OCI-LY3 (cell line): ENCODE measurements at regions not wholly inside any gene's neighbourhood (a gene's known extent, or its start where the extent isn't known, plus 50 kb on each side); places are given as distances from the start of the nearest gene placed in this dataset.

Experiments
- H2AFZ ChIP-seq: fragments of 200-600, 300-600 bp; shearing (Covaris generic); 2 replicates; pipeline ENCODE4 v1.6.0; 2014; ENCODE audit warnings: antibody characterized with exemption, low read depth, low read length
- H3K27ac ChIP-seq: fragments of 200-600, 300-600 bp; sonication (generic); 2 replicates; pipeline ENCODE4 v1.5.1; 2014; ENCODE audit warnings: mild to moderate bottlenecking, low read length, moderate library complexity, mixed read lengths
- H3K27me3 ChIP-seq: fragments of 200-600, 300-600 bp; sonication (generic); 2 replicates; pipeline ENCODE4 v1.6.1; 2014; ENCODE audit warnings: low read depth, low read length, mixed read lengths
- H3K36me3 ChIP-seq: fragments of 200-600, 300-600 bp; sonication (generic); replicated peaks from 2 replicates; pipeline ENCODE3; 2014; ENCODE audit warnings: low read depth, low read length, mixed read lengths
- H3K4me1 ChIP-seq: fragments of 300-600, 200-600 bp; sonication (generic); 2 replicates; pipeline ENCODE4 v1.6.1; 2014; ENCODE audit warnings: low read length, mixed read lengths
- H3K4me2 ChIP-seq: fragments of 200-600, 300-600 bp; sonication (generic); 2 replicates; pipeline ENCODE4 v1.6.1; 2014; ENCODE audit warnings: low read length, mixed read lengths
- H3K4me3 ChIP-seq: fragments of 300-600, 200-600 bp; sonication (generic); 2 replicates; pipeline ENCODE4 v1.5.1; 2014; ENCODE audit warnings: antibody characterized with exemption, mild to moderate bottlenecking, low read length, moderate library complexity
- H3K79me2 ChIP-seq: fragments of 300-600, 200-600 bp; shearing (Covaris generic); 2 replicates; pipeline ENCODE4 v1.6.1; 2014; ENCODE audit warnings: mild to moderate bottlenecking, low read length, mixed read lengths
- H3K9ac ChIP-seq: fragments of 300-600, 200-600 bp; shearing (Covaris generic); 2 replicates; pipeline ENCODE4 v1.6.0; 2014; ENCODE audit warnings: mild to moderate bottlenecking, low read length, moderate library complexity
- H3K9me3 ChIP-seq: fragments of 200-600, 300-600 bp; shearing (Covaris generic); 2 replicates; pipeline ENCODE4 v1.6.1; 2014; ENCODE audit warnings: low read length, mixed read lengths; ENCODE audit not compliant: insufficient read depth
- H4K20me1 ChIP-seq: fragments of 200-600, 300-600 bp; sonication (generic); 2 replicates; pipeline ENCODE4 v1.6.1; 2016; ENCODE audit warnings: low read length, mixed read lengths; ENCODE audit not compliant: insufficient read depth
- EZH2phosphoT487 ChIP-seq: fragments of 200-600 bp; shearing (Covaris generic); IDR thresholded peaks from 2 replicates; pipeline ENCODE4 v1.6.1; 2018; ENCODE audit warnings: antibody characterized with exemption, mixed run types, low read depth
- TF ChIP-seq, protein P1 (sequence below): fragments of 200-600, 300-600 bp; sonication (generic); IDR thresholded peaks from 2 replicates; pipeline ENCODE4 v1.5.1; 2014; ENCODE audit warnings: antibody characterized with exemption, low read length, low read depth

DNA sequence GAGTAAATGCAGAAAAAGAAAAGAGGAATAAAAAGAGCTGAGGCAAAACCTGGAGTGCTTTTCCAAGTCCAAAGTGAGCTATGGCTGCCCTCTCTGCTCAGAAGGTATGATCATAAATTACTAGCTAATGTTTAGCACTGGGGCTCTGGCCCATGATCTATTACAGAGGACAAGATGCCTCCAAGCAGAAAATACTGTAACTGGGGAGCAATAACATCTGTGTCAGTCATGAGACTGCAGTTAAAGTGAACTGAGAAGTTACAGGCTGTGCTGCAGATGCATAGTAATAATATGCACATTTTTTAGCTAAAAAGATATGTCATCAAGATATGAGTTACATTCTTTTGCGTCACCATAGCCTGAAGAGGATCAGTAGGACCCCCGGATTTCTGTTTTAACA is 209.4 kb upstream of the RBBP8 start:
- H3K27ac ChIP-seq: no peak overlapping the region
- H4K20me1 ChIP-seq: no peaks in the 10 kb centered on the region
- no peaks in the 10 kb centered on the region for H3K79me2 ChIP-seq
- no peak for TF ChIP-seq EZH2phosphoT487
- TF ChIP-seq, protein P1, sequence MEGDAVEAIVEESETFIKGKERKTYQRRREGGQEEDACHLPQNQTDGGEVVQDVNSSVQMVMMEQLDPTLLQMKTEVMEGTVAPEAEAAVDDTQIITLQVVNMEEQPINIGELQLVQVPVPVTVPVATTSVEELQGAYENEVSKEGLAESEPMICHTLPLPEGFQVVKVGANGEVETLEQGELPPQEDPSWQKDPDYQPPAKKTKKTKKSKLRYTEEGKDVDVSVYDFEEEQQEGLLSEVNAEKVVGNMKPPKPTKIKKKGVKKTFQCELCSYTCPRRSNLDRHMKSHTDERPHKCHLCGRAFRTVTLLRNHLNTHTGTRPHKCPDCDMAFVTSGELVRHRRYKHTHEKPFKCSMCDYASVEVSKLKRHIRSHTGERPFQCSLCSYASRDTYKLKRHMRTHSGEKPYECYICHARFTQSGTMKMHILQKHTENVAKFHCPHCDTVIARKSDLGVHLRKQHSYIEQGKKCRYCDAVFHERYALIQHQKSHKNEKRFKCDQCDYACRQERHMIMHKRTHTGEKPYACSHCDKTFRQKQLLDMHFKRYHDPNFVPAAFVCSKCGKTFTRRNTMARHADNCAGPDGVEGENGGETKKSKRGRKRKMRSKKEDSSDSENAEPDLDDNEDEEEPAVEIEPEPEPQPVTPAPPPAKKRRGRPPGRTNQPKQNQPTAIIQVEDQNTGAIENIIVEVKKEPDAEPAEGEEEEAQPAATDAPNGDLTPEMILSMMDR: no peak
- no peak overlapping the region for H2AFZ ChIP-seq
- no peaks in the 10 kb centered on the region for H3K27me3 ChIP-seq
- H3K9me3 ChIP-seq: no peaks in the 10 kb centered on the region
- H3K36me3 ChIP-seq: no peaks in the 10 kb centered on the region
- H3K9ac ChIP-seq: no peak overlapping the region
- no peak overlapping the region for H3K4me2 ChIP-seq
- 0 out of 2 replicates have a peak, but pooled peaks cover 3% of the 10 kb centered on the region for H3K4me1 ChIP-seq
- H3K4me3 ChIP-seq: no peak overlapping the region

DNA sequence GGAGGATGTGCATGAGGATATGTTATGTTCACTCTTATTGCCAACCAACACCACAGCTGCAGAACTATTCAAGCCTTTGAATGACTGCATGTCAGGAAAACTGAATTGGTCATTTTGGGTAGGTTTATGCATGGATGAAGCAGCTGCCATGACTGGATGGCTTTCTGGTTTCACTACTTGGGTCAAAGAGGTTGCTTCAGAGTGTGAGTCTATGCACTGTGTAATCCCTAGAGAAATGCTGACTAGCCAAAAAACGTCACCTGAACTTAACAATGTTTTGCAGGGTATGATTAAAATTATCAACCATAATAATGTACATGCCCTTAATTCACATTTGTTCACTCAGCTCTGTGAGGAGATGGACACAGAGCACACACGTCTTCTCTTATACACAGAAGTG is 206.7 kb upstream of the RBBP8 start:
- Histone ChIP-seq H2AFZ (no peak overlapping the region), H3K9ac (no peak overlapping the region), H3K79me2 (no peaks in the 10 kb centered on the region), H3K4me1 (0 out of 2 replicates have a peak, but pooled peaks cover 3% of the 10 kb centered on the region), H3K27me3 (no peaks in the 10 kb centered on the region), H3K4me2 (no peak overlapping the region), H3K9me3 (no peaks in the 10 kb centered on the region), H4K20me1 (no peaks in the 10 kb centered on the region), H3K4me3 (no peak overlapping the region), H3K27ac (no peak overlapping the region), H3K36me3 (no peaks in the 10 kb centered on the region)
- TF ChIP-seq, protein P1: no peak
- no peak for TF ChIP-seq EZH2phosphoT487

DNA sequence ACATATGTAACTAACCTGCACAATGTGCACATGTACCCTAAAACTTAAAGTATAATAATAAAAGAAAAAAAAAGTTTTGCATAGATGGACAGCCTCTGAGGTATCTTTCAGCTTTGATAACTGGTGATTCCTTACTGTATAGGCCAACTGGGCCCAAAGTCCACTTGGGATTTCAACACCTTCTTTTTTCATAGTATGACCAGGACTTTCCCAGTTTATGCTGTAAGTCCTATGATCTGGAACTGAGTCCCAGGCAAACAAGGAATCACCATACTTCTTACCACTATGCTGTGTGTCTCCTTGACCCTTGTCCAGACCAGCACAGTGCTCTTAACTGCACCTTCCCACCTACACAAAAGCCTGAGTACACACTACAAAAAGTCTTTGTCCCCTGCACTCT is 205.1 kb upstream of the RBBP8 start:
- no peaks in the 10 kb centered on the region for H4K20me1 ChIP-seq
- no peak overlapping the region for H3K9ac ChIP-seq
- no peaks in the 10 kb centered on the region for H3K79me2 ChIP-seq
- TF ChIP-seq, protein P1: no peak
- no peak for TF ChIP-seq EZH2phosphoT487
- 0 out of 2 replicates have a peak, but pooled peaks cover 3% of the 10 kb centered on the region for H3K4me1 ChIP-seq
- no peaks in the 10 kb centered on the region for H3K36me3 ChIP-seq
- no peak overlapping the region for H3K4me2 ChIP-seq
- H3K27ac ChIP-seq: no peak overlapping the region
- H3K9me3 ChIP-seq: no peaks in the 10 kb centered on the region
- H2AFZ ChIP-seq: no peak overlapping the region
- no peak overlapping the region for H3K4me3 ChIP-seq
- no peaks in the 10 kb centered on the region for H3K27me3 ChIP-seq

DNA sequence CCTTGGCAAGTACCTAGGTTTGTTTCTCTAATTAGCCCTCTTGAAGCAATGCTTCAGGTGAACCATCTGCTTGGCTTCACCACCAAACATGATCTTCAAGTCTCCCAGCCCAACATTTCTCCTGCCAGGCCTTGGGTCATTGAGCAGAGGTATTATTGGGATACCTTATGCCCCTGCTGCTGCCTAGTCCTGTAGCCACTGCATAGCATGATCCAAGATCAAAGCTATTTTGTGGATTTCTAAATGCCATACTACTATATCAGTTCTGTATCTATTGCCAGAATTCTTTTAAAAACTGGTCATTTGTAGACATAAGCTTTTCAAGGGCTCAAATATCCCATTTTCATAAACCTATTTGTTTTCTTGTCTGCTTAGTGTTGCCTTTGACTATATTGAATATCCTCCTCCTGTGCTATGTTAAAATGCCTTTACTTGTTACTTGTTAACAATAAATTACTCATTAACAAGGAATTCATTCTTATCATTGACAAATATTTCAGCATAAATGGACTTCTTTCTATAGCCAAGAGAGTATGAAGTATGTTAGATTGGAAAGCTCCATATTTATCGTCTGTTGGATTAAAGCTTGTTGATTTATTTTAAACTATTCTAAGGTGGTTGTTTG is 204.5 kb upstream of the RBBP8 start:
- TF ChIP-seq, protein P1: no peak
- no peak for TF ChIP-seq EZH2phosphoT487
- Histone ChIP-seq H3K36me3 (no peaks in the 10 kb centered on the region), H3K79me2 (no peaks in the 10 kb centered on the region), H3K27ac (no peak overlapping the region), H2AFZ (no peak overlapping the region), H3K4me3 (no peak overlapping the region), H3K4me2 (no peak overlapping the region), H3K27me3 (no peaks in the 10 kb centered on the region), H4K20me1 (no peaks in the 10 kb centered on the region), H3K9ac (no peak overlapping the region), H3K9me3 (no peaks in the 10 kb centered on the region), H3K4me1 (0 out of 2 replicates have a peak, but pooled peaks cover 3% of the 10 kb centered on the region)
